ENCODE measurements at regions not wholly inside any gene's neighbourhood (a gene's known extent, or its start where the extent isn't known, plus 50 kb on each side); places are given as distances from the start of the nearest gene placed in this dataset.

- no peak for TF ChIP-seq CTCF (IDR thresholded peaks at IDR 0.05)
- no peaks in the 10 kb centered on the region for H3K9me3 ChIP-seq
- intact Hi-C loops (cut with DNase I; ENCODE audit: low total_unique reads) = no loop called here
- H3K4me3 ChIP-seq = no peak overlapping the region
- H3K36me3 ChIP-seq = no peaks in the 10 kb centered on the region
- no peak for DNase-seq
- no peak overlapping the region for H3K27ac ChIP-seq
- no peaks in the 10 kb centered on the region for H3K27me3 ChIP-seq
- no peaks in the 10 kb centered on the region for H3K4me1 ChIP-seq
Observed at GRCh38 chr14:25759256-25759655, 709.3 kb upstream of the STXBP6 start.

DNA sequence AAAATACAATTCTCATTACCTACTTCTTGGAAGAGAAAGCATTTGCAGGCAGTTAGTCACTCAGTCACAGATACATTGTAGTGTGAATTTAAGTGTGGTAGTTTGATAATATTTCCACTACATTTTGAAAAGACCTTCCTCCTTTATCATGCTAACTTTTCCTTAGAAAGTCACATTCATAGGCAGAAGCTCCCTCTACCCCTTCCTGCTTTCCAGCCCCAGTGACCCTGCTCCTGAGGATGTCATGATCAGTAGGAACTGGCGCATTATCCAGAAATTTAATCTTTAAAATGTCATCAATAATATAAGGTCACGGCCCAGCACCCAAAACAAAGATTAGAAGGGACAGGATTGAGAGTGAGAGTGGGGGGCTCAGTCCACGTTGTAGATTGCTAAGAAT, 707.4 kb upstream of the STXBP6 start:
- no peak for TF ChIP-seq CTCF (IDR thresholded peaks at IDR 0.05)
- intact Hi-C loops (cut with DNase I; ENCODE audit: low total_unique reads) = no loop called here
- Histone ChIP-seq H3K27ac (no peak overlapping the region), H3K9me3 (no peaks in the 10 kb centered on the region), H3K36me3 (no peaks in the 10 kb centered on the region), H3K4me3 (no peak overlapping the region), H3K4me1 (no peaks in the 10 kb centered on the region), H3K27me3 (no peaks in the 10 kb centered on the region)
- DNase-seq = no peak

DNA sequence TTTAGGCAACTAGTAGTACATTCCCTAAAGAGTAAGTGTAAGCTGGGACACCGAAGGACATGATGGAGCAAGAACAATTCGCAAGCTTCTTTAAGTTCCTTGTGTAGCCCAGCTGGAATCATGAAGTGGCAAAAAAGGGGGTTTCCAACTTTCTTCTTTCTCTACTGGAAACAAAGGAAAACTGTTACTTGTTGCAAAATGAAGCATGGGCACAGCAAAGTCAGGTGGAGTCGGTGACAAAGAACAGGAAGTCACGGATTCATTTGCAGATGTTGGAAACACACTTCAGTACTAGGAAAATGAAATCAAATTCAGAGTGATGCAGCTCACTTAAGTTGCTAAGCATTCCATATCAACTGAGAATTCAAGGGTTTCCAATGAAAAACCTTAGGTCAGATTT, 706.9 kb upstream of the STXBP6 start:
- DNase-seq = no peak

DNA sequence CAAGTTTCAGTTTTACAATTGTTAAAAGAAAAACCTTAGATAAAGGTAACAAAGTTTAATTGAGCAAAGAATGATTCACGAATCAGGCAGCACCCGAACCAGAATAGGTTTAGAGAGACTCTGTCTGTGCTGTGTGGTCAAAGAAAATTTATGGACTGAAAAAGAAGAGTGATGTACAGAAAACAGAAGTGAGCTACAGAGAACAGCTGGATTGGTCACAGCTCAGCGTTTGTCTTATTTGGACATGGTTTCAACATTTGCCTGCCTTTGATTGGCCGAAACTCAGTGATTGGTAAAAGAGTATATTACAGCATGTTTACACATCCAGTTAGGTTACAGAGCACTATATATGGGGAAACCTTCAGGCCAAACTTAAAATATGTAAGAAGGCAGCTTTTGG, 703.2 kb upstream of the STXBP6 start:
- Histone ChIP-seq H3K4me3 (no peak overlapping the region), H3K9me3 (no peaks in the 10 kb centered on the region), H3K4me1 (no peaks in the 10 kb centered on the region), H3K27me3 (no peaks in the 10 kb centered on the region), H3K27ac (no peak overlapping the region), H3K36me3 (no peaks in the 10 kb centered on the region)
- DNase-seq = no peak
- no peak for TF ChIP-seq CTCF (IDR thresholded peaks at IDR 0.05)
- intact Hi-C loops (cut with DNase I; ENCODE audit: low total_unique reads) = no loop called here

More for the DNA sequence above, 706.9 kb upstream of the STXBP6 start:
- H3K4me1 ChIP-seq = no peaks in the 10 kb centered on the region
- H3K27ac ChIP-seq = no peak overlapping the region
- H3K36me3 ChIP-seq = no peaks in the 10 kb centered on the region
- H3K4me3 ChIP-seq = no peak overlapping the region
- H3K9me3 ChIP-seq = no peaks in the 10 kb centered on the region
- intact Hi-C loops (cut with DNase I; ENCODE audit: low total_unique reads) = no loop called here
- TF ChIP-seq CTCF (IDR thresholded peaks at IDR 0.05) = no peak
- no peaks in the 10 kb centered on the region for H3K27me3 ChIP-seq

- intact Hi-C loops (cut with DNase I; ENCODE audit: low total_unique reads) = no loop called here
- no peak for TF ChIP-seq CTCF (IDR thresholded peaks at IDR 0.05)
- Histone ChIP-seq H3K27ac (no peak overlapping the region), H3K9me3 (no peaks in the 10 kb centered on the region), H3K36me3 (no peaks in the 10 kb centered on the region), H3K4me3 (no peak overlapping the region), H3K27me3 (no peaks in the 10 kb centered on the region), H3K4me1 (no peaks in the 10 kb centered on the region)
- DNase-seq = no peak
Observed at GRCh38 chr14:25750436-25750835, 700.5 kb upstream of the STXBP6 start.

Measured in tibial artery (tissue), 4 donors.